ENCODE measurements at regions not wholly inside any gene's neighbourhood (a gene's known extent, or its start where the extent isn't known, plus 50 kb on each side); places are given as distances from the start of the nearest gene placed in this dataset.
"Not testable (repeated sequence)": the region's sequence is repeated elsewhere in the genome, so short reads cannot be mapped to it uniquely, and the experiment has no call there.

- TF ChIP-seq CTCF, POLR2A (IDR thresholded peaks at IDR 0.05): not testable (repeated sequence)
These were observed 167.1 kb upstream of the MMADHC start for GRCh38 chr2:149754722-149755121.

All from esophagus squamous epithelium (tissue), 4 donors.